Hepatocyte (in vitro differentiated cells): ENCODE measurements at regions not wholly inside any gene's neighbourhood (a gene's known extent, or its start where the extent isn't known, plus 50 kb on each side); places are given as distances from the start of the nearest gene placed in this dataset.

ENCODE experiments used
- EZH2 ChIP-seq: fragments of 200-600 bp; sonication (generic); IDR thresholded peaks from 2 replicates; pipeline ENCODE4 v1.6.1; 2016; ENCODE audit warnings: antibody characterized with exemption, mild to moderate bottlenecking, borderline replicate concordance
- TF ChIP-seq, protein P1 (sequence below): fragments of 200-600 bp; sonication (generic); IDR thresholded peaks from 2 replicates; pipeline ENCODE4 v1.5.1; 2016; ENCODE audit warnings: antibody characterized with exemption, mild to moderate bottlenecking; ENCODE audit not compliant: poor library complexity

DNA sequence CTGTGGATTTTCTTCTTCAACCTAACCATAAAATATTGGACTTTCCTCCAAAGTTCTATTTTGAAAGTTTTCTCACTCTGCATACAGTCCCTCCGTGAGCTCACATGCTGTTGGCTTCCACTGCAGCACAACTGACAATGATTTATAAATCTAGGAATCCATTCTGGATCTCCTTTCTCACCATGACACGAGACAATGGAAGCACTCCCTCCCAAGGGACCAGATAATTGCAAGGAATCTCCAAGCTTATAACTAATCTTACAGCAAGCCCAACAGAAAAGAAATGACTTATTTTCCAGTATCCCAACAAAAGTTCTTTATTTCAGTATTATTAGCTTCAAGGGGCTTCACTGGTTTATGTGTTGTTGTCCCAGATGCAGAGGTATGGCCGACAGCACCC is 729.0 kb downstream of the RFPL4B start:
- TF ChIP-seq, protein P1, sequence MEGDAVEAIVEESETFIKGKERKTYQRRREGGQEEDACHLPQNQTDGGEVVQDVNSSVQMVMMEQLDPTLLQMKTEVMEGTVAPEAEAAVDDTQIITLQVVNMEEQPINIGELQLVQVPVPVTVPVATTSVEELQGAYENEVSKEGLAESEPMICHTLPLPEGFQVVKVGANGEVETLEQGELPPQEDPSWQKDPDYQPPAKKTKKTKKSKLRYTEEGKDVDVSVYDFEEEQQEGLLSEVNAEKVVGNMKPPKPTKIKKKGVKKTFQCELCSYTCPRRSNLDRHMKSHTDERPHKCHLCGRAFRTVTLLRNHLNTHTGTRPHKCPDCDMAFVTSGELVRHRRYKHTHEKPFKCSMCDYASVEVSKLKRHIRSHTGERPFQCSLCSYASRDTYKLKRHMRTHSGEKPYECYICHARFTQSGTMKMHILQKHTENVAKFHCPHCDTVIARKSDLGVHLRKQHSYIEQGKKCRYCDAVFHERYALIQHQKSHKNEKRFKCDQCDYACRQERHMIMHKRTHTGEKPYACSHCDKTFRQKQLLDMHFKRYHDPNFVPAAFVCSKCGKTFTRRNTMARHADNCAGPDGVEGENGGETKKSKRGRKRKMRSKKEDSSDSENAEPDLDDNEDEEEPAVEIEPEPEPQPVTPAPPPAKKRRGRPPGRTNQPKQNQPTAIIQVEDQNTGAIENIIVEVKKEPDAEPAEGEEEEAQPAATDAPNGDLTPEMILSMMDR = no peak
- no peak for TF ChIP-seq EZH2
